Posterior cingulate gyrus (tissue), 11 donors: ENCODE measurements at regions not wholly inside any gene's neighbourhood (a gene's known extent, or its start where the extent isn't known, plus 50 kb on each side); places are given as distances from the start of the nearest gene placed in this dataset.

ENCODE experiments used
- DNase-seq, 10 donors: peaks; one replicate each; pipeline versions ENCODE4 v3.0.0 to v3.0.0-alpha.2; 2020 to 2021; ENCODE audit warnings: mixed read lengths in 3 of 10
- intact Hi-C: fragments of 100-400 bp; cut with DNase I; formaldehyde crosslinking; loops from one replicate; pipeline ENCODE4 v1.15.1; 2023

DNA sequence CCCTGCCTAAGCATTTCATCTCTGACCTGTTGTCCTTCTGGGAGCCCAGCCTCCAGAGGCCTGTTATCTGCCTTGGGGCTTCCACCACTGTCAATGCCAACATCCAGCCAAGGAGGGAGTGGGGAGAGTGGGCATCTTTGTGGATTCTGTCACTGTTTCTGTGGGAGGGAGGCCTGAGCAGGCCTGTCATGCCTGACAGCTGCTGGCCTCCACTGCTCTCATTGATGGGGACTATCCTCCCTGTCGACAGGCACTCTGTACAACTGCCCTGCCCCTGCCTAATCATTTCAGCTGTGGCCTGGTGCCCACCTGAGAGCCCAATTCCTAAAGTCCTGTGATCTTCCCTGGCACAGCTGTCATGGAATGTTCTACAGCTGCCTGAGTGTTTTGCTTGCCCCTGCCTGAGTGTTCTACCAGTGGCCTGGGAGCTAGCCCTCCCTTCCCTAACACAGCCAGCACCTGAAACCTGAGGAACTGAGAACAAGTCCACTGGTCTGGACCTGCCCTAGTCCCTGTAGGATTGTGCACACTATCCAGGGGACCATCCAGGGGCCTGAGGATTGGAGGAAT lies 145.3 kb downstream of the FAM83B start:
- peak in 1 of 10 donors; percentile 56 for DNase-seq
- intact Hi-C loops = no loop called here

DNA sequence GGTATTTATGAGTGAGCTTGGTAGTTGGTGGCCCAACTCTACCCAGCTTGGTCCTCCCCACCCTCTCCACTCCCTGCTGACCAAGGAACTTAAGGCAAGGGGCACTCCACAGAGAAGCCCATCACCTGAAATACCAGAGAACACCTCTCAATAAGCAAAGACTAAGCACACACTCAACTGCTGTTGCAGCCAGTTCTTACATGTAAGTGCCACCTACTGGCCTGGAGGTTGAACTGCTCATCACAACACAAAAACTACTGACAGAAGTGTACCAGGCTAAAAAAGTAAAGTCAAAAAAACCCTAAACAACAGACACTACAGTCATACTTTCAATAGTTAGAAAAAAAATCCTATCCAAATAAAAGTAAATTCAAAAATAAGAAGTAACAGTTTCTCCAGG lies 146.2 kb downstream of the FAM83B start:
- intact Hi-C loops = no loop called here
- no peak for DNase-seq

DNA sequence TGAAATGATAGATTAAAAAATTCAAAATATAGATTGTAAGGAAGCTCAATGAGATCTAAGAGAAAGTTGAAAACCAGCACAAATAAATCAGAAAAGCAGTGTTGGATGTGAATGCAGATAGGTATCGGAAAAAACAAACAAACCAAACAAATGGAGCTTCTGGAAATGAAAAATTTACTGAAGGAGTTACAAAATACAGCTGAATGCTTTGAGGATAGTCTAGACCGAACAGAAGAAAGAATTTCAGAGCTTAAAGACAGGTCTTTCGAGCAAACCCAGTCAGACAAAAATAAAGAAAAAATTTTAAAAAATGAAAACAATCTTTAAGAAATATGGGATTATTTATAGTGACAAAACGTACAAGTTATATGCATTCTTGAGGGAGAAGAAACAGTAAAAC lies 146.7 kb downstream of the FAM83B start:
- intact Hi-C loops = no loop called here

DNA sequence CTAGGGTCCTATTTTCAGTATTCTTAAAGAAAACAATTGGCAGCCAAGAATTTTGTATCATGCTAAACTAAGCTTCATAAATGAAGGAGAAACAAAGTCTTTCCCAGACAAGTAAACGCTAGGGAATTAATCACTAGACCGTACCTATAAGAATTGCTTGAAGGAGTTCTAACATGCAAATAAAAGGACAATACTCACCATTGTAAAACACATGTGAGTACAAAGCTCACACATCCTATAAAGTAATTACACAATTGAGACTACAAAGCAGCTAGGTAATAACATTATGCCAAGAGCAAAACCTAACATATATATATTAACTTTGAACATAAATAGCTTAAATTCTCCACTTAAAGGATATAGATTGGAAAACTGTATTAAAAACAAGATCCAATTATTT lies 147.4 kb downstream of the FAM83B start:
- intact Hi-C loops = no loop called here
- DNase-seq = no peak

More for the DNA sequence above, 146.7 kb downstream of the FAM83B start:
- DNase-seq = no peak

DNA sequence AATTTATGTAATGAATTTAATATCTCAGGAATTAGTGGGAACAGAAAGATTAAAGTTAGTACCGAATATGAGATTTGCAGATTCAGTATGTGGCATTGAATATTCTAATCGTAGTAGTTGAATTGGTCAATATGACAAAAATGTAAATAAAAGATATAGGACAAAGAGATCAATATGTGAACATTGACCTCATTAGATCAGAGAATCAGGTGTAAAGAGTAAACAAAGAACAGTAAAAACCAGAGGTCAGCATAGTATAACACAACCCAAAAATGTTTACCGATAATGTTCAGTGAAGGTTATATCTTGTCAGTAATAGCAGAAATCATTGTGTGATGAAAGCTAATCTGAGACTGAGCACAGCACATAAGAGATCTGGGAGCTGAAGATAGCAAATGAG lies 152.0 kb downstream of the FAM83B start:
- intact Hi-C loops = no loop called here
- DNase-seq = no peak

DNA sequence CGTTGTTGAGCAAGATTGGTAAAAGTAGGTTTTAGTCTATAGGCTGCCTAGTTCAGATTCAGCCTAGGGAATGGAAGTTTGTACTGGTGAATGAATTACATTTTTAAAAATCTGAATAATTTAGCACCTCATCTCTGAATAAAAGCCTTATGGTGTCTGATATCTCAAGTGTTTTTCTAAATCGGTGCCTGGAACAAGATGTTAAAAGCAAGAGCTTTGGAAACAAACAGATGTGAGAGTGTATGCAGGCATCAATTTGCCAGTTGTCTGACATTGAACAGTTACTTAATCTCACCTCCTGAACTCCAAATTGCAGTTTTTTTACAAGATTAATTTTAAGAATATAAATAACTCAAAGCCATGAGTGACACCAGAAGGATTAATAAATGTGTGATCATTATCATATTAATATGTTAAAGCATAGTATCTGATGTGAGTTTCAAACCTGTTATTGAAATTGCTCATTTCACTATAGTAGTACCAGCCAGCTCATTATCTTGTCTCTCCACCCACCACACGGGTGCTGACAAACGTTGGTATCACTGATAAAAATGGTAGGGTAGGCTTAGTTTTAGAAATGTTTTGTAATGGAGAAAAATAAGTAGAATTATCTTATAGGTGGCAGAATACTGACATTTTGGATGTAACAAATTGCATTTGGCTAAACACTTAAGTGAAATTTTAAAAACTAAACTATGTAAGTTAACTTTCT lies 157.3 kb downstream of the FAM83B start:
- intact Hi-C loops = no loop called here
- no peak for DNase-seq

DNA sequence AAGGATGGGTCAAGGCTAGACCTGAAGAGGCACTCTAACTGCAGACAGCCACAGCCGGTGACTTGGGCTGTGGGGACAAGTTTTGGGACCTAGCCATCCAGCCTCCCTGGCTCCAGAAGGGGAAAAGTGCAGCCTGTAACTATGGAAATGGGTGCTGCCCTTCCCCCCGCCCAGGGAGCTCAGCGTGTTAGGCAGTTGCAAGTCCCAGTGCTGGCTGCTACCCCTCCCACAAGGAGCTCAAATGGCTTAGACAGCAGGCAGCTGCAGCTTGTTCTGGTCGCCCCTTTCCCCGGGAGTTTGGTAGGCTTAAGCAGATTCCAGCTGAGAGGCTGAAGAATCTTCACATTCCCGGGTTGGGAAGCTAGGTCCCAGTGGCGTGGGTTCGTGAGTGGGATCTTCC lies 162.6 kb downstream of the FAM83B start:
- intact Hi-C loops = no loop called here
- no peak for DNase-seq

DNA sequence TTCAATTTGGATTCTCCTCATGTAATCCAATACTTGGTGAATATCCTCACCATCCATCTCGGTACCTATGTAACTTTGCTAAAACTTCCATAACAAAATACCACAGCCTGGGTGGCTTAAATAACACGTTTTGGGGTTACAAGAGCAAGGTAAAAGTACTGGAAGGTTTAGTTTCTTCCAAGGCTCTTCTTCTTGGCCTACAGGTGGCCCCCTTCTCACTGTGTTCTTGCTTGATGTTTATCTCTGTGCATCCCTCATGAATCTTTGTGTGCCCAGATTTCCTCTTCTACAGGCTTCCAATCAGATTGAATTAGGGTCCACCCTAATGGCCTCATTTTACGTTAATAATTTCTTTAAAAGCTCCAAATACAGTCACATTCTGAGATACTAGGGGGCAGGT lies 163.3 kb upstream of the HCRTR2 start:
- intact Hi-C loops = no loop called here
- no peak for DNase-seq

DNA sequence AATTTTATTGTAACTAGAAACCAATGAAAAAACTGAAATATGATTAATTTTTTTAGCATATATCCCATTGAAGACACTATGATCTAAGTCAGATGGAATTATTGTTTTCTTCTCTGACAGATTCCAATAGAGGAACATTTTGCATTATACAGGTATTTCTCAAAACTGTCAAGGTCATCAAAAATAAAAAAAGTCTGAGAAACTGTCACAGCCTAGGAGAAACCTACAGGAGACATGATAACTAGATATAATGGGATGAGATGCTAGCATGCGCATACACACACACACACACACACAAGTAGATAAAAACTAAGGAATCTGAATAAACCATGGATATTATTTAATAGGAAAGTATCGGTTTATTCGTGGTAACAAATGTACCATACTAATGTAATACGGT lies 161.9 kb upstream of the HCRTR2 start:
- intact Hi-C loops = no loop called here
- no peak for DNase-seq

DNA sequence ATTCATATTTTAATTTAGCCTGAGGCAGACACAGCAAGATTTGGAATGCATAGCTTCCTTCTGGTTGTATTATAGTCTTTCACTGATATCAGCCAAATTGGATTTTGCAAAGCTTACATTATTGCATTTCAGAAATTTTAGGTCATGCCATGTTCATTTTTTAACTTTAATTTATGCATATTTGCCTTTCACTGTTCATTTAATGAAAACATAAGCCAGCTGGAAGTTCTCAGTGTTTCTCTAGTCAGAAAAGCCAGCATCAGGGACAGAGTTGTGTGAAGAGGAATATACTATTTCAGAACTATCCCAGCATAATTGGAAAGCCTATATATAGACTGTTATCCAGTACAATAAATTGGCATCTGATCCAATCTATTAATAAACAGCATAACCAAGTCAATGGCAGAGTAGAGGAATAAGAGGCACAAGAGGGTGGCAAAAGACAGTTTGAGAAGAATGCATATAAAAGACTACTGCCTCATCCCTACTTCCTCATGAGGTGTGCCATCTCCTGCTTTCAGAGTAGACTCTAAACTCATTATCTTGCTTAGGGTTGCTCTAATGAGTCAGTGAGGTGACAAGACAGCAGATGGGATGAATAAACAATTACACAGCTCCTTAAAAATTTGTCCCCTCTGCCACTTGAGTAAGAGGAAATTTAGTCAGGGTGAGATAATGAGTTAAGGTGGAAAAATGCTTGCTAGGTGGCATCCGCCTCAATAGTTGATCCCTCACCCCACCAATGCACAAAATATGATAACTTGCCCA lies 159.8 kb upstream of the HCRTR2 start:
- intact Hi-C loops = no loop called here
- no peak for DNase-seq

DNA sequence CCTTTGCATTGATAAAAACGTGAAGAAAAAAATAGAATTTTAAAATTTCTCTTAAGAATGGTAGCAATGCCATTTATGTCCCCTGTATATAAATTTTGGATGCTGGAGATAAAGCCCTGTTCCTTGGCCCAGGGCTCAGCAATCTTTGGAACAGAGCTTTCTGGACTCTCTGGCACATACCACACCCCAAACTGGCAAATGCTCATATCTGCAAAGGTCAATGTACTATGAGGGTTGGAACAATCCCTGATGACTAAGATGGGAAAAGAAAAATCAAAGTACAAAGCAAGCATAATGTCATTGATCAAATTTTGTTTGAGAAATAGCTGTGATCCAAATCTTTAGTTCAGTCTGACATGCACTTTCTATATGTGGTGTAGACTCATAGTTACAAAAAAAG lies 158.1 kb upstream of the HCRTR2 start:
- DNase-seq = no peak
- intact Hi-C loops = no loop called here

DNA sequence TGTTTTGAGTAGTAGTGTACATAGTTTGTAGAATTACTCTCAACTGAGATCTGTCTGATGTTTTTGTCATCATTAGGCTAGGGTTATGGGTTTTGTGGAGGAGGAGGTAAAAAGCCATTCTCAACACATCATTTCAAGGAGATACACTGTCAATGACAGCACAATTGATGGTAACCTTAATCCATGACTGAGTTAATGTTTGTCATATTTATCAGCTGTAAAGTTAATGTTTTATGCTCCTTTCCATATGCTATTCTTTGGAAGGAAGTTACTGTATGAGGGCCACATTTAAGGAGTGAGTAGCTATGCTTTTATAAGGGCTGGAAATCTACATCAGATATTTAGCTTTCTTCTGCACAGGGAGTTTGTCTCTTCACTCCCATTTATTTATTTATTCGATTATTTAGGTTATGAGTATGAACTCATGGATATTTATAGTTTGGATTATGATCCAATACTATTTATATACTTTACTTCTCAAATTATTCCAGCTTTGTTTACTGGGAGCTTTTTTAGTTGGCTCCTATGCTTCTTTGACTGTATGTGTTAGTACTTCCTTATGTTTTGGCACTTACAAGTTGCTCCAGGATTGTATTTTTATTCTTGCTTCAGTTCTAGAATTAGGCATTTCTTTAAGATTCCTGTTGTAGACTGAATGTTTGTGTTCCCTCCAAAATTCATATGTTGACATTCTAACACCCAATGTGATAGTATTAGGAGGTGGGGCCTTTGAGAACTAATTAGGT lies 156.6 kb upstream of the HCRTR2 start:
- DNase-seq = no peak
- intact Hi-C loops = no loop called here

DNA sequence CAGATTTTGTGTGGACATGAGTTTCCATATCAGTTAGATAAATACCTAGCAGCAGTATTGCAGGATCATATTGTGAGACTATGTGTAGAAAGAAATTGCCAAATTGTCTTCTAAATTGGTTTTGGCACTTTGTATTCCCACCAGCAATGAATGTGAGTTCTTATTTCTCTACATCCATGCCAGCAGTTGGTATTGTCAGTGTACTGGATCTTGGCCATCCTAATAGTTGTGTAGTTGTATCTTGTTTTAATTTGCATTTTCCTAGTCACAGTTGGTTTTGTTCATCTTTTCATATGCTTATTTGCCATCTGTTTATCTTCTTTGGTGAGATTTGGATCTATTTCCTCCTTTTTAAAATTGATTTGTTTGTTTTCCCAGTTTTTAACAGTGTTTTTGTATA lies 154.7 kb upstream of the HCRTR2 start:
- intact Hi-C loops = no loop called here
- DNase-seq = no peak

DNA sequence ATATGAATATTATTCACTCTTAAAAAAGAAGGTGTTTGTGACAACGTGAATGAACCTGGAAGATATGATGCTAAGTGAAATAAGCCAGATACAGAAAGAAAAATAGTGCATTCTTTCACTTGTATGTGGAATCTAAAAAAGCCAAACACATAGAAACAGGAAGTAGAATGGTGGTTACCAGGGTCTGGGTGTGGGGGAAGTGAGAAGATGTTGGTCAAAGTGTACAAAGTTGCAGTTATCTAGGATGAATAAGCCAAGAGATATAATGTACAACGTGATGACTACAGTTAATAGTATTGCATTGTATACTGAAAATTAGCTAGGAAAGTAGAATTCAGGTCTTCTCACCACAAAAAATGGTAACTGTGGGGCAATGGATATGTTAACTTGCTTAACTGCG lies 151.1 kb upstream of the HCRTR2 start:
- intact Hi-C loops = no loop called here
- no peak for DNase-seq

DNA sequence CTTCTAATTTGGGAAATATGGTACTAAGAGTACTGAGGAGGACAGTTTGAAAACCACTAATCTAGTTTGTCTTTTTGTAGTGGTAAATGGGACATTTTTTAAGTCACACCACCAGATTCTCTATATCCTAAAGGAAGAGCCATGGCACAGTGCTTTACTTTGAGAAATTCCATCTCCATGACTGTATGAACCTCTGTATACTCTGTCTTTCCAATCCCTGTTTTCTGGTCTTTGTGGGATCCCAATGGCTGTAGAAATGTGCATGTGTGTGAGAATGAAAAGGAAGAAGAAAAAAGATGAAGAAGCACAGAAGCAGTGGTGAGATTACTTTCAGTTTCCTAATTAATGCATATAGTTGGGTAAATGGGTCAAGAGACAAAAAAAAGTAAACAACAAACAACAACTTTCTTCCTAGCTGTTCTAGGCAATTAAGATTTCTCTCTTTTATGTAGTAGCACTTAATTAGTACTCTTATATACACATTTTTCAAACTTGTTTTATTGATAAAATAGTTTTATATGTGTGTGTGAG lies 141.2 kb upstream of the HCRTR2 start:
- DNase-seq = no peak
- intact Hi-C loops = no loop called here

DNA sequence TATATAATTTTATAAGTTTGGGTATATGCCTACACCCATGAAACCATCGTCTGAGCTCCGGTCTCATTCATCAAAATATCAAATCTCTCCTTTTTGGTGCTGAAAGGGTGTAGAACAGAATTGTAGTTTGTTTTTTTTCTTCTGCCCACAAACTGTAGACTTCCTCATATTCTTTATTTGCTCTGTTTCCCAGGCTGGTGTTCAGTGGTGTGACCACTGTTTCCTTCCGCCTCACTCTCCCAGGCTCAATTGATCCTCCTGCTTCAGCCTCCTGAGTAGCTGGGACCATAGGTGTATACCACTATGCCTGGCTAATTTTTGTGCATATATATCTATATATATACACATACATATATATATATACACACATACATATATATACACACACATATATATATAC lies 139.6 kb upstream of the HCRTR2 start:
- intact Hi-C loops = no loop called here
- DNase-seq = peak in 1 of 10 donors; percentile 56

DNA sequence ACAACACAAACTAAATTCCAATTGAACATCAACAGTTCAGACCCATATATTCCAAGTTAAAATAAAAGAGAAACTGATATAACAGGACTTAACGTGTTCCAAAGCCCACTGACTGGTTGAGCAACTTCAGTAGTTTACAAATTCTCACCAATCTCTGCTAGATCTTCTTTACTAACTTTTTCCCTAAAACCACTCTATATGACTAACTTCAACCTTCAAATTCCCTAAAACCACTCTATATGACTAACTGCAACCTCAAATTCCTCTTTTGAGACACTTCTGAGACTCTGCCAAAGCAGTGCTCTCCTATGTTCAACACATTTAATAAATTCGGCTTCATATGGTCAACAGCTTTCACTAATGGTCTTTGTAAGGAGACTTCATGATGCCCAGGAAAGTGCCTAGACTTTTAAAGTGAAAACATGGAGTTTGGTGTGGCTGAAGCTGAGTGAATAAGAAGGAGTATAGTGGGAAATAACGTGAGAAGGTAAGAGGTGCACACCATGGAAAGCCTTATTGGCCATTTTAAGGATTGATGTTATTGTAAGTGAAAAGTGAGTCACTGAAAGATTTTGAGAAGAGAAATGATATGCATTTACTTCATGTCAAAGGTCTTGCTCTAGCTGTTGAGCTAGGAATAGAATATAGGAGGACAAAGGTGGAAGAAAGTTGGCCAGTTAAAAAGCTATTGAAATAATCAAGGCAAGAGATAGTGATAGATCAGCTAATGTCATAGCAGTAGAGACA lies 134.0 kb upstream of the HCRTR2 start:
- no peak for DNase-seq
- intact Hi-C loops = no loop called here

DNA sequence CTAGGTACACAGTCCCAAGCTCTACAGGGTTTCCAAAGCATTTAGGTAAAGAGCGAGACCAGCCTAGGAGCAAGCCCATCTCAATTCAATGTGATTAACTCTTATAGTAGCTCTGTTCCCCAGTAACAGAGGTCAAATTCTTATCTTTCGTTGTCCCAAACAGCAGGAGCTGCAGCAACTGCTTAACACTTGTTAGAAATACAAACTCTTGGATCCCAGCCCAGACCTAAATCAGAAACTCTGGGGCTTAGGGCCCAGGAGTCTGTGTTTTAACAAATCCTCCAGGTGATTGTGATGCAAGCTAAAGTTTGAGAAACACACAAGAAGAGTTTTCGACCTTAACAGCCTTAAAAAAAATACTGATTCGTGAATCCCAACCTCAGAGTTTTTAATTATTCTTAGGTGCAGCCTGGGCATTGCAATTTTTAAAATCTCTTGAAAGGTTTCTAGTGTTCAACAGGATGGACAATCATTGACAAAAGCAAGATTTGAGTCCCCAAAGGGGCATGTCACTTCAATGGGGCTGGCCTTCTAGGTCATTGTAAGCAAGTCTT lies 127.4 kb upstream of the HCRTR2 start:
- intact Hi-C loops = no loop called here

DNA sequence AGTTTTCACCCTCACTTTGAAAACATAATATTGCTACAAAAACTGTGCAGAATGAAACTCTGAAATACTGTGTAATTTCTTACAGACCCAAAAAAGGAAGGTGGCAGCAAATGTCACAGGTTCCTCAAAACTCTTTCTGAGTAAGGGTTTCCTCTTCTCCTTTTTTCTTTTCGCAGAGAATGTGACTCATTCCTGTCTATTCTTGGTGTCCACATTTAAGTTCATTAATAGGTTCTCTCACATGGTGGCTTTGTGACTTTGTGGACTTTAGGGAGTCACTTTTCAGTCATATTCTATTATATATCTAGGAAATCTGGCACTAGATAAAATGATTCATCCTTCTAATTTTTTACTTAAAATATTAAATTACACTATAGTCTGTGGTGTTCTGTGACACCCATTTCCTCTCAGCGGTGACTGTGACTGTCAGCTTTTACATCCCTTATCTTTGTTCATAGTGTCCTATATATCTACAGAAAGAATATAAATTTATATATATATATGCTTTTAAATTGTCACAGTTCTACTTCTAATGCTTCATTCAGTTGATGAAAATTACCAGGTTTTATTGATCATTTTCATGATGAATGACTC lies 126.8 kb upstream of the HCRTR2 start:
- intact Hi-C loops = no loop called here
- no peak for DNase-seq

More for the DNA sequence above, 127.4 kb upstream of the HCRTR2 start:
- no peak for DNase-seq

DNA sequence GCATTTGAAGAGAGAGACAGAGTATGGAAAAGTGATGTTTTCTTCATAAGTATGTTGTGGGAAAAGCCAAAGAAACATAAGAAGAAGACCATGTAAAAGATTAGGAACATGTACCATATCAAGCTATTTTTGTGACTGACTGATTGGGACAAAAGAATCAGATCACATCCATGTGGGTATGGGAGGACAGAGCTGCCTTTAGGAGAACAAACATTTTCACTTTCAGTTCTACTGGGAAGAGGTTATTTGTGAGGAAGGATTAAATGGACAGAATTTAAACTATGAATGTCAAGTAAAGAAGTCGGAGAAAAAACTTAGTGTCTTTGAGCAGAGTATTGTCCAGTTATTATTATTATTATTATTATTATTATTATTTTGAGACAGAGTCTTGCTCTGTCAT lies 124.4 kb upstream of the HCRTR2 start:
- intact Hi-C loops = no loop called here

More for the DNA sequence above, 124.4 kb upstream of the HCRTR2 start:
- no peak for DNase-seq
